HL-60 (cell line): ENCODE measurements at regions not wholly inside any gene's neighbourhood (a gene's known extent, or its start where the extent isn't known, plus 50 kb on each side); places are given as distances from the start of the nearest gene placed in this dataset.

Source experiments
- GABPA ChIP-seq: IDR thresholded peaks from 2 replicates; pipeline ENCODE4 v1.6.1; 2012; ENCODE audit warnings: low read depth
- POLR2AphosphoS5 ChIP-seq: IDR thresholded peaks from 2 replicates; pipeline ENCODE4 v1.6.1; 2012; ENCODE audit warnings: low read depth
- TF ChIP-seq, protein P1 (sequence below): IDR thresholded peaks from one replicate; pipeline ENCODE4 v1.5.1; 2011; ENCODE audit warnings: low read length, control low read depth, inconsistent platforms; ENCODE audit not compliant: insufficient read depth

DNA sequence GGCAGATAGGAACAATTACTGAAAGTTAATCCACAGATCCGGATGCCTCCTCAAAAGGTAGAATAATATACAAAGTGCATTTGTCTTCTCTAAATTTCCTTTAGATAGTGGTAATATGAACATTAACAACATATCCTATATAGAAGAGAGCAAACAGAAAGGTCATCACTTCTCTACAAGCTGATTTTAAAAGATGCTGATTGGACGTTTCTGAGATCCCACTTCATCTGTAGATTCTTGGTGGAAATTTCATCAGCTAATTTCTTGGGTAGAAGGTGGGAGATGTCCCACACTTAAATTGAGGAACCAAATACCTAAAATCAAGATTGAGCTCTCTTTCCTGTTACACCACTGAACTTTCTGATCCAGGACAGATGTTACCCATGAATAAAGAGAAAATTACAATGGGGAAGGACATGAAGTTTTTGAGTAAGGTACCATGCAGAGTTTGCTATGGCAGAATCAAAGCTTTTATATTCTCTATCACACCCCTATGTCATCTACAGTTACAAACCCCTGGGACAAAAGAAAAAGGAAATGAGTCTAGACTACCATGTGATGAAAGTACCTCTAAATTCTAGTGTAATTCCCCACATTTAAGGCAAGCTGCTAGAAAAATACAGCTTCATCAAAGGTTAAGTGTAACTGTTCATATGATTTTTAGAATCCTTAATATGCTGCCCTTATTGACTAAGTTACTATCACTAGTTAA is 189.2 kb upstream of the SETMAR start:
- TF ChIP-seq GABPA (no peak), POLR2AphosphoS5 (no peak)
- TF ChIP-seq, protein P1, sequence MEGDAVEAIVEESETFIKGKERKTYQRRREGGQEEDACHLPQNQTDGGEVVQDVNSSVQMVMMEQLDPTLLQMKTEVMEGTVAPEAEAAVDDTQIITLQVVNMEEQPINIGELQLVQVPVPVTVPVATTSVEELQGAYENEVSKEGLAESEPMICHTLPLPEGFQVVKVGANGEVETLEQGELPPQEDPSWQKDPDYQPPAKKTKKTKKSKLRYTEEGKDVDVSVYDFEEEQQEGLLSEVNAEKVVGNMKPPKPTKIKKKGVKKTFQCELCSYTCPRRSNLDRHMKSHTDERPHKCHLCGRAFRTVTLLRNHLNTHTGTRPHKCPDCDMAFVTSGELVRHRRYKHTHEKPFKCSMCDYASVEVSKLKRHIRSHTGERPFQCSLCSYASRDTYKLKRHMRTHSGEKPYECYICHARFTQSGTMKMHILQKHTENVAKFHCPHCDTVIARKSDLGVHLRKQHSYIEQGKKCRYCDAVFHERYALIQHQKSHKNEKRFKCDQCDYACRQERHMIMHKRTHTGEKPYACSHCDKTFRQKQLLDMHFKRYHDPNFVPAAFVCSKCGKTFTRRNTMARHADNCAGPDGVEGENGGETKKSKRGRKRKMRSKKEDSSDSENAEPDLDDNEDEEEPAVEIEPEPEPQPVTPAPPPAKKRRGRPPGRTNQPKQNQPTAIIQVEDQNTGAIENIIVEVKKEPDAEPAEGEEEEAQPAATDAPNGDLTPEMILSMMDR = no peak
